RWPE2 (cell line): ENCODE measurements at regions not wholly inside any gene's neighbourhood (a gene's known extent, or its start where the extent isn't known, plus 50 kb on each side); places are given as distances from the start of the nearest gene placed in this dataset.

Experiments used
- ATAC-seq: fragments of 200-7000 bp; cut with Tn5 transposase; 3 replicates; pipeline ENCODE4 v1.9.1; 2021; ENCODE audit warnings: low read depth
- DNase-seq: peaks from one replicate; pipeline ENCODE4 v3.0.0-alpha.2; 2020; ENCODE audit warnings: low spot score
- H3K27ac ChIP-seq: fragments of 450-650 bp; 2 replicates; pipeline ENCODE4 v1.5.1; 2017; ENCODE audit warnings: mild to moderate bottlenecking; ENCODE audit not compliant: poor library complexity, severe bottlenecking
- H3K27me3 ChIP-seq: fragments of 250-450 bp; sonication (Bioruptor Pico); 2 replicates; pipeline ENCODE4 v1.5.1; 2021; ENCODE audit warnings: mild to moderate bottlenecking, moderate library complexity; ENCODE audit not compliant: insufficient read depth, poor library complexity, severe bottlenecking
- H3K36me3 ChIP-seq: fragments of 250-450 bp; sonication (Bioruptor Pico); 2 replicates; pipeline ENCODE4 v1.5.1; 2020; ENCODE audit warnings: low read depth, mild to moderate bottlenecking, moderate library complexity
- H3K4me1 ChIP-seq: fragments of 250-450 bp; sonication (Bioruptor Pico); 2 replicates; pipeline ENCODE4 v1.5.1; 2021; ENCODE audit warnings: mild to moderate bottlenecking, moderate library complexity; ENCODE audit not compliant: insufficient read depth, poor library complexity, severe bottlenecking
- H3K4me3 ChIP-seq: fragments of 250-450 bp; sonication (Bioruptor Pico); 2 replicates; pipeline ENCODE4 v1.5.1; 2021; ENCODE audit warnings: mild to moderate bottlenecking, moderate library complexity; ENCODE audit not compliant: severe bottlenecking
- H3K9me3 ChIP-seq: fragments of 250-450 bp; sonication (Bioruptor Pico); 2 replicates; pipeline ENCODE4 v1.5.1; 2021; ENCODE audit warnings: mild to moderate bottlenecking, moderate library complexity; ENCODE audit not compliant: severe bottlenecking
- TF ChIP-seq, protein P1 (sequence below): fragments of 450-650 bp; IDR thresholded peaks from one replicate; pipeline ENCODE4 v1.5.1; 2017; ENCODE audit warnings: mild to moderate bottlenecking, moderate library complexity; ENCODE audit not compliant: poor library complexity, severe bottlenecking

- ATAC-seq (no peak), DNase-seq (no peak)
- no peaks in the 10 kb centered on the region for H3K4me1 ChIP-seq
- TF ChIP-seq, protein P1, sequence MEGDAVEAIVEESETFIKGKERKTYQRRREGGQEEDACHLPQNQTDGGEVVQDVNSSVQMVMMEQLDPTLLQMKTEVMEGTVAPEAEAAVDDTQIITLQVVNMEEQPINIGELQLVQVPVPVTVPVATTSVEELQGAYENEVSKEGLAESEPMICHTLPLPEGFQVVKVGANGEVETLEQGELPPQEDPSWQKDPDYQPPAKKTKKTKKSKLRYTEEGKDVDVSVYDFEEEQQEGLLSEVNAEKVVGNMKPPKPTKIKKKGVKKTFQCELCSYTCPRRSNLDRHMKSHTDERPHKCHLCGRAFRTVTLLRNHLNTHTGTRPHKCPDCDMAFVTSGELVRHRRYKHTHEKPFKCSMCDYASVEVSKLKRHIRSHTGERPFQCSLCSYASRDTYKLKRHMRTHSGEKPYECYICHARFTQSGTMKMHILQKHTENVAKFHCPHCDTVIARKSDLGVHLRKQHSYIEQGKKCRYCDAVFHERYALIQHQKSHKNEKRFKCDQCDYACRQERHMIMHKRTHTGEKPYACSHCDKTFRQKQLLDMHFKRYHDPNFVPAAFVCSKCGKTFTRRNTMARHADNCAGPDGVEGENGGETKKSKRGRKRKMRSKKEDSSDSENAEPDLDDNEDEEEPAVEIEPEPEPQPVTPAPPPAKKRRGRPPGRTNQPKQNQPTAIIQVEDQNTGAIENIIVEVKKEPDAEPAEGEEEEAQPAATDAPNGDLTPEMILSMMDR: no peak
- H3K27ac ChIP-seq: no peak overlapping the region
- H3K9me3 ChIP-seq: no peaks in the 10 kb centered on the region
- H3K36me3 ChIP-seq: no peaks in the 10 kb centered on the region
- H3K27me3 ChIP-seq: peaks cover 15% of the 10 kb centered on the region
- H3K4me3 ChIP-seq: no peak overlapping the region
Observed at GRCh38 chr14:106506881-106507305, 980.5 kb downstream of the TMEM121 start.

GRCh38 chr14:106507354-106507753 is 981.0 kb downstream of the TMEM121 start:
- ATAC-seq: no peak
- Histone ChIP-seq H3K4me1 (no peaks in the 10 kb centered on the region), H3K9me3 (no peaks in the 10 kb centered on the region)

DNA sequence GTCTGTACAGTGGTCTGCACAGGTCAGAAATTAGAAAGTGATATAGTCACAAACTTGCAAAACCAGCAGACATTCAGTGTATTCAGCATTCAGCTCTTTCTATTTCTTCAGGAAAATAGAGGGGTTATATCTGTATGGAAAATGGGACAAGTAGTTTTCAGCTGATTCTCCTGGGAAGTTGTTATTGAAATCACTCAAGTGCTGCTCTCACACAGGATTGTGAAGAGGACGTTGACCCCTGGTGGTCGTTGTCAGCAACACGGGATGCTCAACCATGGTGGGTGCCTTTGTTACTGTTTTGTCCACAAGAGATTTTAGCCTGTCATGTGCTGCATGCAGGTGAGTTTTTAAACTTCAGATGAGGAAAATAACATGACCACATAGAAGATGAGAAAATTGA is 981.8 kb downstream of the TMEM121 start:
- Histone ChIP-seq H3K36me3 (no peaks in the 10 kb centered on the region), H3K27me3 (peaks cover 19% of the 10 kb centered on the region), H3K9me3 (no peaks in the 10 kb centered on the region), H3K4me1 (no peaks in the 10 kb centered on the region), H3K27ac (no peak overlapping the region), H3K4me3 (no peak overlapping the region)
- no peak for ATAC-seq
- TF ChIP-seq, protein P1: no peak
- no peak for DNase-seq

More at GRCh38 chr14:106507354-106507753, 981.0 kb downstream of the TMEM121 start:
- Histone ChIP-seq H3K4me3 (no peak overlapping the region), H3K27me3 (peaks cover 17% of the 10 kb centered on the region), H3K27ac (no peak overlapping the region), H3K36me3 (no peaks in the 10 kb centered on the region)
- TF ChIP-seq, protein P1: no peak
- no peak for DNase-seq

- TF ChIP-seq, protein P1: no peak
- DNase-seq: no peak
- peaks cover 22% of the 10 kb centered on the region for H3K27me3 ChIP-seq
Observed at GRCh38 chr14:106509176-106509575, 982.8 kb downstream of the TMEM121 start.

GRCh38 chr14:106509807-106510206 is 983.4 kb downstream of the TMEM121 start:
- Histone ChIP-seq H3K4me1 (no peaks in the 10 kb centered on the region), H3K4me3 (no peak overlapping the region), H3K27ac (no peak overlapping the region), H3K27me3 (peaks cover 22% of the 10 kb centered on the region), H3K36me3 (no peaks in the 10 kb centered on the region), H3K9me3 (no peaks in the 10 kb centered on the region)
- no peak for ATAC-seq
- no peak for DNase-seq
- TF ChIP-seq, protein P1: no peak

More at GRCh38 chr14:106509176-106509575, 982.8 kb downstream of the TMEM121 start:
- Histone ChIP-seq H3K9me3 (no peaks in the 10 kb centered on the region), H3K36me3 (no peaks in the 10 kb centered on the region), H3K4me3 (no peak overlapping the region), H3K4me1 (no peaks in the 10 kb centered on the region), H3K27ac (no peak overlapping the region)
- ATAC-seq: no peak
